ENCODE measurements at regions not wholly inside any gene's neighbourhood (a gene's known extent, or its start where the extent isn't known, plus 50 kb on each side); places are given as distances from the start of the nearest gene placed in this dataset.

GRCh38 chr5:165258197-165258771 is 1752.9 kb downstream of the MAT2B start:
- H3K4me2 ChIP-seq (ENCODE audit: control insufficient read depth, insufficient read depth): no peak overlapping the region
- intact Hi-C loops (cut with micrococcal nuclease; ENCODE audit: unreplicated experiment) (no loop called here), in situ Hi-C loops (cut with MboI) (no loop called here)
- ChIA-PET POLR2A (no interaction called here), CTCF (interaction anchor here (1.8 kb wide), 1 partner anchor 16 kb away, joined by 4 read pairs; no protein-coding TSS in a partner anchor), SMC1A (ENCODE audit: uncharacterized antibody, unreplicated experiment) (interaction anchor here (0.9 kb wide), 1 partner anchor 249 kb away, joined by 3 read pairs; no protein-coding TSS in a partner anchor), RAD21 (ENCODE audit: unreplicated experiment) (interaction anchor here (2.1 kb wide), 1 partner anchor 30 kb away, joined by 6 read pairs; no protein-coding TSS in a partner anchor)
- no peak overlapping the region for H3K9ac ChIP-seq (ENCODE audit: control insufficient read depth, insufficient read depth, low read length)
- TF ChIP-seq REST (IDR thresholded peaks at IDR 0.05; ENCODE audit: low read depth, low read length) (no peak), TCF7 (IDR thresholded peaks at IDR 0.05; ENCODE audit: borderline replicate concordance) (no peak), MYB (IDR thresholded peaks at IDR 0.05; ENCODE audit: borderline replicate concordance, low read depth, low read length) (no peak), RCOR1 (conservative IDR thresholded peaks at IDR 0.05; ENCODE audit: low read depth, low read length) (no peak), MYC (IDR thresholded peaks at IDR 0.05; ENCODE audit: insufficient read depth, insufficient read length, insufficient replicate concordance, low read length, severe bottlenecking) (no peak), NFYA (IDR thresholded peaks at IDR 0.05; ENCODE audit: borderline replicate concordance, low read depth, low read length) (no peak), NR2C2 (IDR thresholded peaks at IDR 0.05; ENCODE audit: borderline replicate concordance, control insufficient read depth, insufficient read length, low read depth) (no peak), SIN3A (IDR thresholded peaks at IDR 0.05; ENCODE audit: low read depth, low read length) (no peak), ZBTB4 (CRISPR knock-in tag; IDR thresholded peaks at IDR 0.05) (no peak), RAD21 (IDR thresholded peaks at IDR 0.05; ENCODE audit: insufficient read depth, low read depth, low read length) (no peak)
- no peaks in the 10 kb centered on the region for H3K36me3 ChIP-seq (ENCODE audit: control insufficient read depth in 2 of 2, insufficient read depth in 2 of 2, low read length in 1 of 2)
- no peaks in the 10 kb centered on the region for H3K27me3 ChIP-seq (replicated peaks in 1 of 2; ENCODE audit: control insufficient read depth in 2 of 2, insufficient read depth in 2 of 2, low read length in 1 of 2)
- H3K9me3 ChIP-seq (replicated peaks; ENCODE audit: control insufficient read depth, insufficient read depth, low read length): no peaks in the 10 kb centered on the region
- no peaks in the 10 kb centered on the region for H3K79me2 ChIP-seq (ENCODE audit: control insufficient read depth, insufficient read depth, low read length)
- H3K4me3 ChIP-seq: no peak overlapping the region
- DNase-seq (ENCODE audit: low read depth, low spot score) (no peak), ATAC-seq (no peak), FAIRE-seq (no peak)
- no peak overlapping the region for H2AFZ ChIP-seq (ENCODE audit: control insufficient read depth, low read depth, low read length)
- 12% methylated on average over 6 of the region's 6 CpGs for WGBS (ENCODE audit: insufficient coverage, insufficient replicate concordance, low lambda C conversion rate, missing lambda C conversion rate)
- no peaks in the 10 kb centered on the region for H3K4me1 ChIP-seq (ENCODE audit: control insufficient read depth, insufficient read depth, low read length)
- H3K27ac ChIP-seq (ENCODE audit: control insufficient read depth, insufficient read depth): no peak overlapping the region
- no peaks in the 10 kb centered on the region for H4K20me1 ChIP-seq (ENCODE audit: control insufficient read depth, insufficient read depth)
- BruUV-seq (replicated peaks): no TSS peak

Data from GM12878 (cell line).